HG02798 (cell line): ENCODE measurements at regions not wholly inside any gene's neighbourhood (a gene's known extent, or its start where the extent isn't known, plus 50 kb on each side); places are given as distances from the start of the nearest gene placed in this dataset.

ENCODE experiments used
- ATAC-seq: cut with Tn5 transposase; IDR thresholded peaks from one replicate; pipeline ENCODE4 v1.9.1; 2021; ENCODE audit warnings: mild to moderate bottlenecking; ENCODE audit not compliant: unreplicated experiment, poor library complexity

GRCh38 chr2:194002699-194003368 lies 1654.2 kb upstream of the SLC39A10 start:
- no peak for ATAC-seq

- ATAC-seq = no peak
Observed at GRCh38 chr2:193990868-193991267, 1666.2 kb upstream of the SLC39A10 start.

GRCh38 chr2:193989645-193990044 lies 1667.4 kb upstream of the SLC39A10 start:
- ATAC-seq = no peak

GRCh38 chr2:193988784-193989183 lies 1668.2 kb upstream of the SLC39A10 start:
- no peak for ATAC-seq

- ATAC-seq = no peak
Observed at GRCh38 chr2:193985272-193985671, 1671.8 kb upstream of the SLC39A10 start.

- no peak for ATAC-seq
Observed at GRCh38 chr2:193980599-193980998, 1676.4 kb upstream of the SLC39A10 start.

- no peak for ATAC-seq
Observed at GRCh38 chr2:193973781-193974180, 1683.2 kb upstream of the SLC39A10 start.

- no peak for ATAC-seq
Observed at GRCh38 chr2:193966590-193966989, 1690.4 kb upstream of the SLC39A10 start.

- ATAC-seq = no peak
Observed at GRCh38 chr2:193965263-193965662, 1691.8 kb upstream of the SLC39A10 start.

- ATAC-seq = peak; percentile 71
Observed at GRCh38 chr2:193963472-193964119, 1693.4 kb upstream of the SLC39A10 start.

- no peak for ATAC-seq
Observed at GRCh38 chr2:193946806-193947205, 1710.2 kb upstream of the SLC39A10 start.

GRCh38 chr2:193943406-193943960 lies 1713.5 kb upstream of the SLC39A10 start:
- ATAC-seq = no peak

GRCh38 chr2:193935114-193935513 lies 1721.9 kb upstream of the SLC39A10 start:
- no peak for ATAC-seq

GRCh38 chr2:193929131-193929530 lies 1727.9 kb upstream of the SLC39A10 start:
- no peak for ATAC-seq

GRCh38 chr2:193907561-193907960 lies 1712.8 kb upstream of the TMEFF2 start:
- no peak for ATAC-seq

GRCh38 chr2:193900292-193900691 lies 1705.6 kb upstream of the TMEFF2 start:
- no peak for ATAC-seq

- ATAC-seq = no peak
Observed at GRCh38 chr2:193895226-193895625, 1700.5 kb upstream of the TMEFF2 start.

GRCh38 chr2:193894081-193894480 lies 1699.3 kb upstream of the TMEFF2 start:
- ATAC-seq = no peak

GRCh38 chr2:193891023-193891422 lies 1696.3 kb upstream of the TMEFF2 start:
- ATAC-seq = no peak

GRCh38 chr2:193885419-193885818 lies 1690.7 kb upstream of the TMEFF2 start:
- ATAC-seq = no peak

GRCh38 chr2:193883820-193884219 lies 1689.1 kb upstream of the TMEFF2 start:
- no peak for ATAC-seq

GRCh38 chr2:193876980-193877379 lies 1682.2 kb upstream of the TMEFF2 start:
- no peak for ATAC-seq
